K562 (cell line): ENCODE measurements at regions not wholly inside any gene's neighbourhood (a gene's known extent, or its start where the extent isn't known, plus 50 kb on each side); places are given as distances from the start of the nearest gene placed in this dataset.
A peak's percentile ranks its signal among the peaks of the same experiment; 100 is the strongest.

Experiments used
- ATAC-seq: fragments of 200-7000 bp; cut with Tn5 transposase; 3 replicates; pipeline ENCODE4 v1.9.1; 2020; ENCODE audit warnings: moderate library complexity
- BruUV-seq: library from RNA; stranded (reverse); fragments of 400-500 nt; replicated peaks from 2 replicates; lab custom pipeline; 2021; lab: Mats Ljungman, UMichigan
- CTCF ChIA-PET: fragments of 300-600 bp; formaldehyde crosslinking; extraction: SDS; loops from one replicate; lab custom pipeline; 2021; ENCODE audit warnings: low intra/inter-chr PET ratio; lab: Yijun Ruan, JAX
- POLR2A ChIA-PET: fragments of 300-600, 350-650 bp; sonication (Branson Sonifier 250); formaldehyde crosslinking; extraction: SDS; loops from one replicate; lab custom pipeline; 2021; ENCODE audit warnings: antibody characterized with exemption, inconsistent platforms; lab: Yijun Ruan, JAX
- DNase-seq, 4 experiments: peaks; one replicate each; pipeline versions ENCODE4 v3.0.0 to v3.0.0-alpha.2; 2011 to 2018; ENCODE audit warnings: low spot score in 3 of 4, mixed read lengths in 3 of 4; ENCODE audit errors: extremely low read depth in 1 of 4
- FAIRE-seq: peaks from 2 replicates; lab custom pipeline; 2011; peaks lifted over from hg19 to GRCh38; lab: Jason Lieb, UNC
- H2AFZ ChIP-seq: 2 replicates; pipeline ENCODE4 v1.6.0; 2011; ENCODE audit warnings: low read depth, low read length, control low read depth, inconsistent platforms
- H3K27ac ChIP-seq: fragments of 200-600 bp; 3 replicates; pipeline ENCODE4 v1.8.0; 2011; ENCODE audit warnings: low read depth, mild to moderate bottlenecking, control low read depth, inconsistent platforms, low read length, moderate library complexity, mixed read lengths; ENCODE audit errors: extremely low read depth
- H3K27me3 ChIP-seq, 2 experiments: fragments of 300-600 bp in 1 of 2; 2 replicates in 1 of 2; 3 replicates in 1 of 2; pipeline versions ENCODE4 v1.6.0 to v1.8.0; 2011; ENCODE audit warnings: inconsistent platforms in 2 of 2, low read length in 2 of 2, mild to moderate bottlenecking in 1 of 2, mixed read lengths in 1 of 2, moderate library complexity in 1 of 2; ENCODE audit not compliant: control insufficient read depth in 2 of 2, insufficient read depth in 2 of 2
- H3K36me3 ChIP-seq: fragments of 300-600 bp; 3 replicates; pipeline ENCODE4 v1.8.0; 2011; ENCODE audit warnings: mild to moderate bottlenecking, low read length, inconsistent platforms; ENCODE audit not compliant: control insufficient read depth, insufficient read depth
- H3K4me1 ChIP-seq, 2 experiments: fragments of 200-600 bp in 1 of 2; replicated peaks in 1 of 2; 2 replicates in 1 of 2; 3 replicates in 1 of 2; pipeline versions ENCODE4 v1.5.1 to v1.8.0; 2011; ENCODE audit warnings: inconsistent platforms in 2 of 2, low read length in 2 of 2, mild to moderate bottlenecking in 1 of 2, mixed read lengths in 1 of 2, moderate library complexity in 1 of 2; ENCODE audit not compliant: control insufficient read depth in 2 of 2, insufficient read depth in 2 of 2
- H3K4me2 ChIP-seq: 2 replicates; pipeline ENCODE4 v1.6.1; 2011; ENCODE audit warnings: low read length, control low read depth, inconsistent platforms, mixed read lengths; ENCODE audit not compliant: insufficient read depth
- H3K4me3 ChIP-seq: fragments of 200-600 bp; sonication (generic), shearing (Covaris generic); 2 replicates; pipeline ENCODE4 v1.5.1; 2016; ENCODE audit warnings: control low read depth, inconsistent platforms
- H3K79me2 ChIP-seq: fragments of 200-600 bp; 3 replicates; pipeline ENCODE4 v1.8.0; 2011; ENCODE audit warnings: low read length, inconsistent platforms; ENCODE audit not compliant: control insufficient read depth, insufficient read depth
- H3K9ac ChIP-seq, 2 experiments: 2 replicates each; pipeline versions ENCODE4 v1.6.0 to v1.6.1; 2011; ENCODE audit warnings: low read depth in 2 of 2, low read length in 2 of 2, control low read depth in 1 of 2, inconsistent platforms in 1 of 2, mild to moderate bottlenecking in 1 of 2, mixed read lengths in 1 of 2; ENCODE audit not compliant: insufficient read depth in 1 of 2
- H3K9me1 ChIP-seq: one replicate; pipeline ENCODE4 v1.6.0; 2011; ENCODE audit warnings: inconsistent platforms, mild to moderate bottlenecking, low read length, moderate library complexity; ENCODE audit not compliant: control insufficient read depth, insufficient read depth
- H3K9me3 ChIP-seq: replicated peaks from 2 replicates; pipeline ENCODE4 v1.5.1; 2011; ENCODE audit warnings: low read depth, low read length, inconsistent platforms; ENCODE audit not compliant: control insufficient read depth, insufficient read depth
- H4K20me1 ChIP-seq: replicated peaks from 2 replicates; pipeline ENCODE4 v1.6.1; 2011; ENCODE audit warnings: low read length, inconsistent platforms, mixed read lengths; ENCODE audit not compliant: control insufficient read depth, insufficient read depth
- IRF2 ChIP-seq: sonication (generic); formaldehyde crosslinking; IDR thresholded peaks from 2 replicates; pipeline ENCODE4 v1.8.1; 2022; ENCODE audit warnings: mild to moderate bottlenecking, missing genetic modification reagents
- KLF1 ChIP-seq: fragments of 450-650 bp; IDR thresholded peaks from 2 replicates; pipeline ENCODE4 v1.6.1; 2016; ENCODE audit warnings: missing genetic modification characterization, missing compliant biosample characterization
- MAFG ChIP-seq: fragments of 450-650 bp; conservative IDR thresholded peaks from 2 replicates; pipeline ENCODE4 v1.6.1; 2016; ENCODE audit warnings: missing genetic modification characterization, missing compliant biosample characterization
- MTA2 ChIP-seq: fragments of 450-650 bp; IDR thresholded peaks from 2 replicates; pipeline ENCODE4 v1.6.1; 2016; ENCODE audit warnings: low read depth
- MYNN ChIP-seq, 2 experiments: sonication (generic); formaldehyde crosslinking in 1 of 2; IDR thresholded peaks; 2 replicates each; pipeline versions ENCODE4 v1.5.0 to v1.6.1; 2016 to 2020; ENCODE audit warnings: antibody characterized with exemption in 1 of 2, missing genetic modification reagents in 1 of 2
- TEAD1 ChIP-seq, 2 experiments: fragments of 450-650 bp in 1 of 2; sonication (generic) in 1 of 2; formaldehyde crosslinking; IDR thresholded peaks; 2 replicates each; pipeline versions ENCODE4 v1.4.0 to v1.8.0; 2020 to 2022; ENCODE audit warnings: mild to moderate bottlenecking in 2 of 2, missing genetic modification reagents in 1 of 2
- TSC22D4 ChIP-seq: fragments of 450-650 bp; IDR thresholded peaks from 2 replicates; pipeline ENCODE4 v1.6.1; 2016; ENCODE audit warnings: missing genetic modification characterization, missing biosample characterization, control low read depth
- ZNF253 ChIP-seq: fragments of 250-450 bp; sonication (Bioruptor Pico); conservative IDR thresholded peaks from 2 replicates; pipeline ENCODE4 v1.6.1; 2021; ENCODE audit warnings: mild to moderate bottlenecking
- ZNF316 ChIP-seq: fragments of 450-650 bp; IDR thresholded peaks from 2 replicates; pipeline ENCODE4 v1.6.1; 2016
- WGBS: fragments of 100-300 bp; shearing (Covaris generic); methylation state at CpG from one replicate; pipeline ENCODE4 v1.1.6; 2016; ENCODE audit warnings: low coverage, mixed read lengths; ENCODE audit not compliant: insufficient coverage; ENCODE audit errors: missing lambda C conversion rate; 5-methylcytosine and 5-hydroxymethylcytosine counted together
- in situ Hi-C: fragments of 300-500 bp; cut with MboI; formaldehyde crosslinking; loops from 4 replicates; pipeline ENCODE4 v1.15.0; 2018; ENCODE audit warnings: inconsistent platforms, mixed read lengths
- intact Hi-C: fragments of 100-400 bp; cut with micrococcal nuclease; formaldehyde crosslinking; loops from 2 replicates; pipeline ENCODE4 v1.14.2; 2022

- FAIRE-seq (no peak), ATAC-seq (no peak), DNase-seq (no peak)
- in situ Hi-C loops (no loop called here), intact Hi-C loops (no loop called here)
- Histone ChIP-seq H2AFZ (no peak overlapping the region), H3K27ac (no peak overlapping the region), H3K9me3 (no peaks in the 10 kb centered on the region; the same call in 1 of the 2 replicates), H3K9me1 (no peaks in the 10 kb centered on the region), H3K4me2 (no peak overlapping the region), H3K4me1 (no peaks in the 10 kb centered on the region), H3K79me2 (no peaks in the 10 kb centered on the region), H3K27me3 (no peaks in the 10 kb centered on the region), H4K20me1 (no peaks in the 10 kb centered on the region), H3K36me3 (no peaks in the 10 kb centered on the region), H3K9ac (no peak overlapping the region), H3K4me3 (no peak overlapping the region)
- WGBS = 0% methylated on average over 1 of the region's 1 CpG
- ChIA-PET POLR2A (no interaction called here), CTCF (no interaction called here)
- TF ChIP-seq MAFG (tag) (peak; percentile 30; the same call in 1 of the 2 replicates), ZNF316 (peak; percentile 43; the same call in 1 of the 2 replicates), ZNF253 (CRISPR knock-in tag) (no peak)
- no TSS peak for BruUV-seq
Measured at GRCh38 chr1:221373795-221374194, 368.1 kb downstream of the DUSP10 start.

DNA sequence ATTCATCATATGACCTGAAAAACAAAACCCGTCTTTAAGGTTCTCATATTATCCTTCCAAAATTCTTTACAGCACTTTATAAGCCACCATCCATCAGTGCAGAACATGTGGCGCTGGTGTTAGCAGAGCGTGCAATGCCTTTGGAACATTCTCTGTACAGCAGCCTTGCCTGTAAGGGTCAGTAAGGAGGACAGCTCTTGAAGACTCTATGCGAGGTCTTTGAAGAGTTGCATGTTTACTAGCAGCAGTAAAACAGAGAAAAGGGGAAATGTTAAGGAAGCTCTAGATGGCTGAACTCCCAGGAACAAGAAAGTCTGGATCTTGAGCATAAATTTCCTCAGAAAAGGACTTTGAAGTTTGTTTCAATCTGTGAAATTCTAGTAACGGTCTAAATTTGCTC, 365.6 kb downstream of the DUSP10 start:
- no peaks in the 10 kb centered on the region for H3K79me2 ChIP-seq
- no peak overlapping the region for H2AFZ ChIP-seq
- TF ChIP-seq TEAD1 (CRISPR knock-in tag; IDR thresholded peaks at IDR 0.05) (no peak), MYNN (IDR thresholded peaks at IDR 0.05) (no peak), MYNN (CRISPR knock-in tag; IDR thresholded peaks at IDR 0.05) (no peak), TSC22D4 (tag) (no peak), IRF2 (CRISPR knock-in tag) (no peak), KLF1 (no peak), MTA2 (no peak)
- no peaks in the 10 kb centered on the region for H3K4me1 ChIP-seq
- no peak overlapping the region for H3K27ac ChIP-seq
- no peak overlapping the region for H3K4me2 ChIP-seq
- no TSS peak for BruUV-seq
- in situ Hi-C loops (no loop called here), intact Hi-C loops (no loop called here)
- H3K9me3 ChIP-seq = no peaks in the 10 kb centered on the region
- no peaks in the 10 kb centered on the region for H3K27me3 ChIP-seq
- no peaks in the 10 kb centered on the region for H3K9me1 ChIP-seq
- H3K4me3 ChIP-seq = no peak overlapping the region
- POLR2A ChIA-PET = no interaction called here
- H4K20me1 ChIP-seq = no peaks in the 10 kb centered on the region
- no peak for FAIRE-seq
- WGBS = 2% methylated on average over 5 of the region's 5 CpGs
- no peaks in the 10 kb centered on the region for H3K36me3 ChIP-seq
- DNase-seq = no peak
- ATAC-seq = no peak
- CTCF ChIA-PET = no interaction called here
- H3K9ac ChIP-seq = no peak overlapping the region
